Fibroblast of upper back skin (primary cell): ENCODE measurements at regions not wholly inside any gene's neighbourhood (a gene's known extent, or its start where the extent isn't known, plus 50 kb on each side); places are given as distances from the start of the nearest gene placed in this dataset.

Experiments
- DNase-seq: peaks from one replicate; pipeline ENCODE4 v3.0.0-alpha.2; 2013

DNA sequence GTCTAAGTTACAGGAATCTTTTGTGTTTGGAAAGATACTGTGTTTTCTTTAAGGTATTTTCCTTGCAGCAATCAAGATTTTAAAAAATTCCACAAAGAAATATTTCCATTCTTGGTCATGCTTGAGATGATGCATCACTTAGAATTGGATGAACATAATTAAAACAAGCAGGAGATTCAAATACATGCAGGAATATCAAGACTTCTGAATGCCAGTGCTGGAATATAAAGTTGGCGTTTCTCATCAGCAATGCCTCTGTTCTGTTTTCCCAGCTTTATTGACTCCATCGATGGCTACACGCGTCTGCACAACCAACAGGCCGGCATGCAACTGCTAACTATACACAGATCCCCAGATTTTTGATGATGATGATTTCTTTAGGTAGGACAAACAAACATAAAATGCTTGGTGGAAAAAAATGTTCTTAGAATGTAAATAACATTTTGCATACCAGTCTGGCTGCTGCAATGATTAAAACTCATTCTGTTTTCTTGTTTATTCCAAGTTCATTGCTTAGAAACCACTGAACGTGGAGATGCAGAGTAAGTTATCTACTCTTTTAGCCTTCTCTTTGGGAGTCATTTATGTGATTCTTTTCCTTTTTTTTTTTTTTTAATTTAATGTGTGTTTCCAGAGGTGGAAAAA is 91.3 kb upstream of the FAM171A1 start:
- DNase-seq: peak; percentile 76

DNA sequence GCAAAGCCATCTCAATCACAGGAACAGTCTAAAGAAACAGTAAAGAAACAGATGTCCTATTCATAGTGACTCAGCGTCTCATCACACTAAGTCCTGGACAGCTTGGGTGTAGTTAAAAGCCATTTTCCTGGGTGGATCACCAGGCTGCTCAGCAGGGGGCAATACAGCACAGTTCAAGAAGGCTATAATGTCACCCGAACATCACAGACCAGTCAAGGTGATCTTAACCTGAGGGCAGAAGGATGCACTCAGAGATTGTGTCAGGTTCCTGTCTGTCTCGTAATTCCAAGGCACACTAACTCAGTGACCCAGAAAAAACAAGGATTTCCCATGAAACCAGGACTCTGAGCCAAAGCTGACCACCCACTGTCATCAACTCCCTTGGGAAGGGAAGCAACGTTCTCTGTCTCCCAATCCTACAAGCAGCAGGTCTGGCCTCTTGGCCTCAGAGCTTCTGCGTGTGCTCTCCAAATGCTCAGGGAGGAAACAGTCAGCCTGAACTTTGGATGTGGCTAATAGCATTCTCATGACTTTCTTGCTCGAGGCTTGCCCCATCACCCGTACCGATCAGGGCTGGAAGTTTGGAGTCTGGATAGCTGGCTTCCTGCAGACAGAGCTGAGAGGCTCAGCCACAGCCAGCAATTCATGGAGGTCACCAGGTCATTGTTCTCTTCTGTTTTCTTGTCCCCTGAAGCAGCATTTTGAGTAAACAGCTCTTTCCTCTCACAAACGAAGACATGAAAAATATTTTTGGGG is 90.4 kb upstream of the FAM171A1 start:
- DNase-seq: peak; percentile 80

DNA sequence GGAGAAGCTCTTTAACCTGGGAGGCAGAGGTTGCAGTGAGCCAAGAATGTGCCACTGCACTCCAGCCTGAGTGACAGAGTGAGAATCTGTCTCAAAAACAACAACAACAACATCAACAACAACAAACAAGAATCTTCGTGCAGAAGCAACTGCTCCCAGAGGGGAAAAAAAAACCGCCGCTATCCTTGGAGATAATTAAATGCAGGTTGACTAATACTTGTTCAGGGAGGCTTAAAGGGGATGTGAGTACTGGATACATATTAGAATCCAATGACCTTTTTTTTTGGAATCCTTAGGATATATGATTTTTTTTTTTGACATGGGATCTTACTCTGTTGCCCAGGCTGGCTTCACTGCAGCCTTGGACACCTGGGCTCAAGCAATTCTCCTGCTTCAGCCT is 89.6 kb upstream of the FAM171A1 start:
- DNase-seq: peak; percentile 45

DNA sequence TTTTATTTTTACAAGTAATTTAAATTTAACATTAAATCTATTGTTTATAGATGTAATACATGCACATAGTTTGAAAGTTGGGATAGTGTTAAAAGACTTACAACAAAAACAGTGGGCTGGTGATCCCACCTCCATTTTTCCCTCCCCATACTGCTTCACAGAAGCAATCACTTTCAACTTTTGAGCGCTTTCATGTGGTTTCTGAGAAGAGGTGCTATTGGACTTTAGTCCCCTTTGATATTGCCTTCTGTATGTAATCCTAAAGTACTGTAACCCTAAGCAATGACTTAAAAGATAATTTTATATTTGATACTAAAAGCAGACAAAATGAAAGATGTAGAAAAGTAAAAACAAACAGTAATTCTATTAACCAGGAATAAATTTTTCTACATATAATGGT is 88.1 kb upstream of the FAM171A1 start:
- no peak for DNase-seq

DNA sequence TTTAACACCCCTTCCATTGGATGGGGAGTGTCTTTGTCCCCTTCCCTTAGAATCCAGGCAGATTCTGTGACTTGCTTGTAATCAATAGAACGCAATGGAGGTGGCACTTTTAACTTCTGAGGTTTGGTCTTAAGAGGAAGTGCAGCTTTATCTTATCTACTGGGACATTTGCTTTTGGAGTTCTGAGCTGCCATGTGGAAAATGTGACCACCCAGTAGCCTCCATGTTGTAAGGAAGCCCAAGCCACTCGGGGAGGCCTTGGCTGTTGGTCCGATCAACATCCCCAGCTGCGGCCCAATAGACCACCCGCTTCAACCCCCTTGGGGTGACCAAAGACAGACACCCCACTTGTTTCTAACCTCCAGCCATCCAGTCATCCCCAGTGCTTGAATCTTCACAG is 86.3 kb upstream of the FAM171A1 start:
- DNase-seq: no peak

DNA sequence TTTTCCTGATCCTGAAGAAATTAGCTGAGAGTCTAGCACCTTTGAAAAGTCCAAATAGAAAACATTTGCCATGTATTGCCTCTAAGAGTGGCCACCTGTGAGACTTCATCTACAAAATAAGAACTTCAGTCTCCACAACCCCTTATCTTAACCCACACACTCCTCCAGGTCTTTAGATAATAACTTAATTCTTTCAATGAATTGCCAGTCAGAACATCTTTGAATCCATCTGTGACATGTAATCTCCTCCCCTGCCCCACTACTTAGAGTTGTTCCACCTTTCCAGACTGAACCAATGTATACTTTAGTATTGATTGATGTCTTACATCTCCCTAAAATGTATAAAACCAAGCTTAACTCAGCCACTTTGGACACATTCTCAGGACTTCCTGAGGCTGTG is 84.4 kb upstream of the FAM171A1 start:
- DNase-seq: no peak

DNA sequence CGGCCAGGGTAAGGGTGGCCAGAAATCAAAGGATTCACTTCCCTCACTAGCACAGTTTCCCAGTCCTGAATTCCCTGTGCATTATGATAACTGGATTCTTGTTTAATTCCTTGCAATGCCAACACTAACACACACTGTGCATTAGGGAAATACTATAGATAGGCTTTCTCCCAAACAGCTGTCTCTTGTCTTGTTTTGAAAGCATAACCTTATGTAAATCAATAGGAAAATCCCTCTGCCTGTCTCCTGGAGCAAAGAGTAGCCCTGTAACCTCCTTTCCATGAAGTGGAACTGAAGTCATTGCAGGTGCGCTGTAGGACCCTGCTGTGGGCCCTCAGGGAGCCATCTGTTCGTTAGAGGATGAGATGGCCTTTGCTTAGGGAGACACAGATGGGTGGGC is 82.8 kb upstream of the FAM171A1 start:
- DNase-seq: no peak

DNA sequence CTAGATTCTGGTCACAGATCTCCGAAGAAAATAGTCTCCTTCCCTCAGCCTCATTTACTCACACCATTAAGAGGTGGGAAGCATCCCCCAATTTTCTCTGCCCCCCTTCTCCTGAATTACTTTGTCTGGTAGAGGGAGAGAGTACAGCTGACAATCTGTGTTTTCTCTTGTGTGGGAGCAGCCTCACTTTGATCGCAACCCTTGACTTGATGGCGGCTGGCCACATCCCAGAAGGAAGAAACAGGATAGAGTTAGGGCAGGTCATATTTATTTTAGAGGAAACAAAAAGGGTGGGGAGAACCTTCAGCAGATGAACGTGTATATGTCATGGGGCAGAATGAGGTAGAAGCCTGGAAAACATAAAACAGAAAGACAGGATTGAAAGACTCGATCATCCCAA is 82.4 kb upstream of the FAM171A1 start:
- no peak for DNase-seq

DNA sequence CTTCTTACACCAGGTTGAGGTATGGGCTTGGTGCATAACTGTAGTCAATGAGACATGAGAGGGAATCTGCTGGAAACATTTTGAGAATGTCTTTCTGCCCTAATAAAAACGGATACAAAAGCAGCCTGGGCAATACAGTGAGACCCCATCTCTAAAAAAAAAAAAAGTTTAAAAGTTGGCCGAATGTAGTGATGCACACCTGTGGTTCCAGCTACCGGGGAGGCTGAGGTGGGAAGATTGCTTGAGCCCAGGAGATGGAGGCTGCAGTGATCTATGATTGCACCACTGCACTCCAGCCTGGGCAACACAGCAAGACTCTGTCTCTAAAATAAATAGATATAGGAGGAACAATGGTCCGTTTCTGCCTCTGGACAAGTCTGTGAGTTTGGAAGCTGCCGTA is 81.5 kb upstream of the FAM171A1 start:
- no peak for DNase-seq

DNA sequence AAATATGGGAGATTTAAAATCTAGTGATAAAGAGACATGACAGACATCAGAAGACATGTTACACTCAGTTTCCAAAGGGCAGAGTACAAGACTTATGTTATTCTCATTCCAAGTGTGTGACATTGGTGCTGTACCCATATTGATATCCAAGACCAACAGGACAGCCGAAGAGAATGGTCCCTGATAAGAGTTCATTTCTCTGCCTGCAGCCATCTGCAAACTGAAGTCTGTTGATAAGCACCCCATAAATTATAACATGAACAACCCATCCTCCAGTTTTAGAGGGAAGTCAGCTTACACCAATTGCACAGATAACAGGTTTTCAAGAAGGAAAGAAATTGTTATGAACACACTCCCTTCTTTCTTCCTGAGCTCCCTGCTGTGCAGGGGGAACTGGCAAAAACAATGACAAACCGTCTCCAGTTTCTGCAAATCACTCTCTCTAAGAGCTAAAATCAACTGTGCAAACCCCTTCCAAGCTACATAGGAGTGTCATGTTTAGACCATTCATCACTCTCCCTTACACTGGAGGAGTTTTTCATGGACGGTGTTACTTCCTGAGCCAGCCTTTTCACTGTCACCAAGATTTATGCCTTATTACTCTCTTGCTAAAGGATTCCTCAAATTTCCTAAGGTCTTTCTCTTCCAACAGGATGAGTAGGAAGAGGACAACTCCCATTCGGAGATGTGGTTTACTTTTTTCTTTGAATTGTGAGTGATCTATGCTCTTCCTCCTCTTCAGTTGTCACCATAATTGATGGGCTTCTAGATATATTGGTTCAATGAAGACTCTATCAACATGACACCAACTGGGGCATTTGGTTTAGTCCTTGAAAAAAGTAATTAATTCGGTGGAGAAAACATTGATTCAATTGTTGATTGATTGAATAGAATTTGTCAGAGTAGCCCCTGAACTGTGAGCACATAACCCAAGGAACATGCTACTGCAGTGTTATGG is 80.3 kb upstream of the FAM171A1 start:
- peak; percentile 54 for DNase-seq

DNA sequence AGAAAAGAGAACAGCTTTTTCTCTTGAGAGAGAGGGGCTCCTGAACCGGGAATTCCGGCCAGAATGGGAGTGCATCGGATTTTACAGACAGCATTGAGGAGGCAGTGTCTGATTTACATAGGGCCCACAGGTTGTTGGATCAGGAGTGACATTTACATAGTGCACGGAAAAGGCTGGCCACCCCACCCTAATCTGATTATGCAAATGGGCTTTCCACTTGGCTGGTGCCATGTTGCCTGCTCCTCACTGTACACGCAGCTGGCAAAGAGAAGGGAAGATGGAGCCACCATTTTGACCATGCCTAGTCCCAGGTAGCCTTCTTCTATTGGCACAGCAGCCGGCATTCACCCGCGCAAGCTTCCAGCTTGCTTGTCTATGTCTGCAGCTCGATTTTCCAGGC is 77.5 kb upstream of the FAM171A1 start:
- no peak for DNase-seq

DNA sequence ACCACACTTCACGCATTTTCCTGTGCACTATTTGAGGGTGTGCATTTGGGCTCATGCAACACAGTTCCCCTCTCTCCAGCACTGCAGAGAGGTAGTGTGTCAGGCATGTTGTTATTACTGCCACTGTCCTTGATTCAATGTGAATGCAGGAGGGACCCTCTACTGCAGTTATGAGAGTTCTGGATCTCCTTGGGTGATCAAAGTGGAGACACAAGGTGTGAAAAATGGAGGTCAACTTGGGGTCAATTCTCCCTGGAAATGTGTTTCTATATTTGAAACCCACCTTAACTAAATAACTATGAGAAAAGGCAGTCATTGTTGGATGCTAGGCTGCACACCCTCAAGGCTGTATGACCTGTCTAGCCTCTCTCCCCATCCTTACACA is 73.9 kb upstream of the FAM171A1 start:
- no peak for DNase-seq

DNA sequence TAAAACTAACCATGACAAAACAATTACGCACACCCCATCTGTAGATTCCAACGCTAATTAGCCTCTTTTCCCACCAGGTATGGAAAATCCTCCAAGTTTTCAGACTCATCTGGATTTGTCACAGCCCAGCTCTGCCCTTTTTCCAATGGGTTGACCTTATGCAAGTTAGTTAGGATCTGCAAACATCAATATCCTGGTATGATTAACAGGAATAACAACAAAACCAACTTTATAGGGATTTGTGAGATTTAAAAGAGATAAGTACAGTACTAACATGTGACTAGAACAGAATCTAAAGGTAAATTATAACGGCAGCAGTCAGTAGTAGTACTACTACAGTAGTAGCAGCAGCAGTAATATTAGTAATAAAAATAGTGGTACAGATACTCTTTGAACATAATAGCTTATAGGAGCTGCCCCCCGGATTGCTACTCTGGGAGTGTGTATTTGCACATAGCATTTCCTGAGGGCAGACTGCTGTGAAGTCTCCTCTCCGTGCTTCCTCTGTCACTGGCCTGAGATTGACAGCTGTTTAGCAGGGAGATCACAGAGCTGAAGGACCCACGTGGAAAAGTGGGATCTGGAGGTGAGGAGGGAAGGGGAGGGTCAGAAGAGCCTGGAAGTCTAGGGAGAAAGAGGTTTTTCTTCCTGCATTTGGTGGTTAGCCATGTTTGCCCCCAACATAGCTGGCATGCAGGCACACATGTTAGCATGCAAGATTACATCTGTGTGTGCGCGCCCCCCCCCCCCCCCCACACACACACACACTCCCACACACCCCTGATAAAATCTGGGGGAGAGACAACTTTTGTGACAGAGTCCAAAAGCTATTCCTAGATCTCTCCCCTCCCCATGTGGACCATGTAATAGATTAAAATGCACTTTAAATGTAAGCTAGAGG is 73.3 kb upstream of the FAM171A1 start:
- no peak for DNase-seq

DNA sequence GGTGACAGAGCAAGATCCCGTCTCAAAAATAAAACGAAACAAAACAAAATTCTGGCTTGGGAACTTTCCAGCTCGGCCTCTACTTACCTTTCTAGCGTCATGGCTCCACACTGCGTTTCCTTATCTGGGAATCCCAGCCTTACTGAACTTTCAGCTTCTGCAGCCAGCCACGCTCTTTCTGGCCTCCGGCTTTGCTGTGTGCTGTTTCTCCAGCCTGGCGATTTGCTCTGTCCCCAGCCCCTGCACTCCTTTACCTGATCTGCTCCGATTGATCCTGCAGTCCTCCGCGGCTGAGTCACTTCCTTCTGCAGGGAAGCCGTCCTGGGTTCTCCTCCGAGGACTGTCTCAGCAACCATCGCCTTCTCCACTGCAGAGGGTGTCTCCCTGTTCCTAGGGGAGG is 71.0 kb upstream of the FAM171A1 start:
- no peak for DNase-seq

DNA sequence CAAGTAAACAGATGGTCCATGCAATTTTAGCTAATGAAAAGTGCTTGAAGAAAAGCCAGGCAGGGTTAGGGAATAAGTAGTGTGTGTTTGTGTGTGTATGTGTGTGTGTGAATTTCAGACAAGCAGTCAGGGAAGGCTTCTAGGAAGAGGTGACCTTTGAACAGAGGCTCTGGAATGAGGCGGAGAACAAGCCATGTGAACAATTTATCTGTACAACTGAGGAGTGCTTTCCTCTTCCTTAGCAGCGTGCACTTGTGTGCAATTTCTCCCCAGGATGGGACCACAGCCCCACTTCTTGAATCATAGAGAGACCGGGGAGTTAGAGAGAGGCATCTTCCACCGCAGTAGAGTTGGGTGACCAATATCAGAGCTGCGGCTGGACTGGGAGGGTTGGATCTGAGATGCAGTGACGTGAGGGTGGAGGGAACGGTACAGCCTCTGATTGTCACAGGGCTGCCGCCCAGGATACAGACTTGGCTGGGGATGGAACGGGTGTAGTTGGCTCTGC is 69.2 kb upstream of the FAM171A1 start:
- DNase-seq: no peak

DNA sequence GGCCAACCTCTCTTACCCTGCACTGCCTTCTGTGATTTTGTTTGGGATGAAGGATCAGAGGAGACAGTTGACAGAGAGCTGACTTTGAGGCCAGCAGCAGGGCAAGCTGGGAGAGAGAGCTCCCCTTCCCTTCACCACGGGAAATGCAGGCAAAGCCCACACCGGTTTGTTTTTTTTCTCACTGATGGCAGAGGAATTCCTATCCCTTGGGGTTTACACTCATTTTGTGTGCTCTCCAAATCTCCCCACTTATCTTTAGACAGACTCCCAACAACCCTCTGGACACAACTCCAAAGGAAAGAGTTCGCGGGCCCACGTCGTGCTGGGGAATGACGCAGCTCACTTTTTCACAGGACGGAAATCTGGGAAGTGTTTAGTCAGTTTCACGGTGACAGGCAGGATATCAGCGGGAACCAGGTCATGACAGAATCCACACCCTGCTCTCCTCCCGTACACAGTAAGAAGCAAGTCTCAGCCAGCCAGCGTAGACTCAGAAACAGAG is 68.3 kb upstream of the FAM171A1 start:
- DNase-seq: peak; percentile 66

DNA sequence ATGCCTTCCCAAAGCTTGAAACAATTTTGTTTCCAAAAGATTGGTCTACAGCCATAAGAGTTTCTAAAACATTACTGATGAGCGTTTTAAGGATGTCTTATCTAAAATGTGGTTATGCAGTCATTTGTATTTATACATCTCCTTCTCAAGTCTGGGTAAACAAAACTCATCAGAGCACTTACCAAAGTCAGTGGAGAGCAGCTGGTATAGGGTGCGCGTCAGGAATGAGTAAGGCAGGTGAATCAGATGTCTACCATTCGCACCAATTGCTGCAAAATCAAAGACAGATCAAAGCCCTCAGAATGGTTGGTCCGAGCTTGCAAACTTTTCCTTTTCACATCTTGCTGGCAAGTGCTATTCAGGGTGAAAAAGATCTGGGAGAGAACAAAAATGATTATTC is 65.6 kb upstream of the FAM171A1 start:
- DNase-seq: peak; percentile 20

DNA sequence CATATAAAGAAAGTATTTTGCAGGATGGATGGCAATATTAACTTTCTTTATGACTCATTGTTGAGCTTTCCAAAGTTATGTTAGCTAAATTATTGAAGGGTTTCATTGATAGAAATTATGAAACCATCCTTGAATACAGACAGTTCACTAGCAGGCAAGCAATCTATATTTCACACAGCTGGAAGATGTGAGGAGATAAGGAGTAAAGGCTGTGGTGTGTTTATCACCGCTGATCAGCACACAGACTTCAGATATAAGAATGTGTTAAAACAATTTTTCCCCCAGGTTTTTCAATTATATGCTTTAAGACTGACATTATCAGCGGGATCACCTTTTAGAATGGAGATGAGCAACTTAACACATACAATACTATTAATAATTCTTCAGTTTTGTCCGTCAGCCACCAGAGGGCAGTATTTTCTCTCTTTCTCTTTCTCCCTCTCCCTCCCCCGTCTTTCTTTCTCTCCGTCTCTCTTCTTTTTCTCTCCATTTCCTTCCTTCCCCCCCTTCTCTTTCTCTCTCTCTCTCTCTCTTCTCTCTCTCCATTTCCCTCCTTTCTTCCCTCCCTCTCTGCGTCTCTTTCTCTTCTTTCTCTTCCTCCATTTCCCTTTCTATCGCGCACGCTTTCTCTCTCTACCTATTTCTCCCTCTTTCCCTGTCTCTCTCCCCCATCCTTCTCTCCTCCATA is 62.9 kb upstream of the FAM171A1 start:
- peak; percentile 70 for DNase-seq

DNA sequence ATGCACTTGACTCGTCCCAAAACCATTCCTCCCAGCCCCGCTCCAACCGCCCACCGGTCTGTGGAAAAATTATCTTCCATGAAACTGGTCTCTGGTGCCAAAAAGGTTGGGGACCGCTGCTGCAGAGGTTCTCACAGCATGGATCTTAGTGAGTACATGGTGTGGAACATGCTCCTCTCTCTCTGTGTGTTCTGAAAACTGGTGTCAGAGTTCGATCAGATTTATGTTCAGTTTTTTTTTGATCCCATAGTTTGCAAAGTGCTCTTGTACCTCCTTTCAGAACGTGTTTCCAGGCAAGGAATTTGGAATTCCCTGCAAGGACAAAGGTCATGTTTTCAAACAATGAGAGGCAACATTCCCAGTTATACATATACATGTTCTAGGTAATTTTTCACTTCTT is 61.2 kb upstream of the FAM171A1 start:
- DNase-seq: no peak

DNA sequence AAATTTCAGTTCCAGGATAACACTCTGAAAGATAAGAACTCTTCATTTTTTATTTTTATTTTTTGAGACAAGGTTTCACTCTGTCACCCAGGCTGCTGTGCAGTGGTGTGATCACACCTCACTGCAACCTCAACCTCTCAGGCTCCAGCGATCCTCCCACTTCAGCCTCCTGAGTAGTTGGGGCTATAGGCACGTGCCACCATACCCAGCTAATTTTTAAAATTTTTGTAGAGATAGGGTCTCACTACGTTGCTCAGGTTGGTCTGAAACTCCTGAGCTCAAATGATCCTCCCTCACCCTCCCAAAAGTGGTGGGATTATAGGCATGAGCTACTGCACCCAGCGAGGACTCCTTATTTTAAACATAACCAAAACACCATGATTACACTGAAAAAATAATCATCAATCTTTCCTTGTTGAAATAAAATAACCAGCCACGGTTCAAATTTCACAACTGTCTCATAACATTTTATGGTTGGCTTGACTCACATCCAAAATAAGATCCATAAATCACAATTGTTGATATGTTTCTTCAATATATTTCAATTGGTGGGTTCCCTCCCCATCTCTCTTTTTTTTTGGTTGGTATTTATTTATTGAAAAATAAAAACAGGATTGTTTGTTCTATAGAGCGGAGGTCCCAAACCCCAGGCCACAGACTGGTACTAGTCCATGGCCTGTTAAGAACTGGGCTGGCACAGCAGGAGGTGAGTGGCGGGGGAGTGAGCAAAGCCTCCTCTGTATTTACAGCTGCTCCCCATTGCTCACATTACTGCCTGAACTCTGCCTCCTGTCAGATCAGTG is 60.1 kb upstream of the FAM171A1 start:
- DNase-seq: peak; percentile 19

DNA sequence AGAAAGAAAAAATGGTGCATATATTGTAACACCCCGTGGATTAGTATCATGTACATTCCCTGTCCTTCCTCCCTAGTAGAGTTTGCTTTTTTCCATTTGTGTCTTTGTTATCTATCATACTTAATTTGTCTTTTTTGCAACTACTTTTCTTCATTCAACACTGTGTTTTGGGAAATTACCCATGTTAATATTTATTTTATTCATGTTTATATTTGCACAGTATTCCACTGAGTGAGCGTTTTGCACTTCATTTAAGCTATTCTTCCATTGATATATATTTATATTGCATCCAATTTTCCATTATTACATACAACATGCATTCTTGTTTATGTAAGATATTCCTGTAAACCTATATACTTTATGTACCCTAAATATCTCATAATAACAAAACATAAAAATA is 57.6 kb upstream of the FAM171A1 start:
- DNase-seq: no peak
